ENCODE measurements at regions not wholly inside any gene's neighbourhood (a gene's known extent, or its start where the extent isn't known, plus 50 kb on each side); places are given as distances from the start of the nearest gene placed in this dataset.

- TF ChIP-seq POLR2A (IDR thresholded peaks at IDR 0.05; ENCODE audit: low read depth, low read length): no peak
- FAIRE-seq (no peak), DNase-seq (ENCODE audit: insufficient read length, low spot score) (no peak)
Measured at GRCh38 chr13:111945086-111945485, 121.9 kb upstream of the SOX1 start.

DNA sequence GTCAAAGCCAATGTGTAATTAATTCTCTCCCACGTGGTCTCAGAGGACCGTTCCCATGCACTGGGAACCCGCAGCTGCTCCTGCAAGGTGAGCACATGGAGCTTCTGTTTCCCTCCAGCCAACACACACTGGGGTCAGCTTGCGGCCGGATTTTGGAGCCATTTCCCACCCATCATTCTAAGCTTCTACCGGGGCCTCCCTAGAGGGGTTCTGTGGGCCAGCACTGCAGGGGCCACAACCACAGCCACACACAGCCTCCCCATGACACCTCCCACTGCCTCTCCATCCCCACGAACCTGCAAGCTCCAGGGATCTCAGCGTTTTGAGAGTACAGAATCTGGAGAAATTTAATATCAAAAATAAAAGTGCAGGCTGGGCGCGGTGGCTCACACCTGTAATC, 120.7 kb upstream of the SOX1 start:
- FAIRE-seq (no peak), DNase-seq (ENCODE audit: insufficient read length, low spot score) (no peak)
- no peak for TF ChIP-seq POLR2A (IDR thresholded peaks at IDR 0.05; ENCODE audit: low read depth, low read length)

GRCh38 chr13:111947026-111947810, 119.7 kb upstream of the SOX1 start:
- no peak for FAIRE-seq
- no peak for DNase-seq (ENCODE audit: insufficient read length, low spot score)
- TF ChIP-seq POLR2A (IDR thresholded peaks at IDR 0.05; ENCODE audit: low read depth, low read length): no peak

DNA sequence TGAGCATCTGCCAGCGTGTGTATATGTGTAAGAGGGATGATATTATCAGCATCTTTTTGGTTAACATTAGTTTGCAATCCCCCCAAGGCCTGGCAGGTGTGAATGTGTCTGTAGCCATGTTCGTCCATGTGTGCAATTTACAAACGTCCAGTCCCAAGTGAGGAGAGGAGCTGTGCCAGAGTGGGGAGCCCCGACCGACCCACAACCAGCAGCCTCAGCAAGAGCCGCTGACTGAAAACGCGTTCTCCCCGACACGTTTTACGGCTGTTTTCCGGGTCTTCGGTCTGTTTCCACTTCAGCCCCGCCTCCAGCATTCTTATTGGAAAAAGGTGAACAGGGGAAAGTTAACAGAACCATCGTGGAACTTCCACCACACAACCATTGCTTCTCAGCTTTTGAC, 119.1 kb upstream of the SOX1 start:
- FAIRE-seq (no peak), DNase-seq (ENCODE audit: insufficient read length, low spot score) (no peak)
- no peak for TF ChIP-seq POLR2A (IDR thresholded peaks at IDR 0.05; ENCODE audit: low read depth, low read length)

DNA sequence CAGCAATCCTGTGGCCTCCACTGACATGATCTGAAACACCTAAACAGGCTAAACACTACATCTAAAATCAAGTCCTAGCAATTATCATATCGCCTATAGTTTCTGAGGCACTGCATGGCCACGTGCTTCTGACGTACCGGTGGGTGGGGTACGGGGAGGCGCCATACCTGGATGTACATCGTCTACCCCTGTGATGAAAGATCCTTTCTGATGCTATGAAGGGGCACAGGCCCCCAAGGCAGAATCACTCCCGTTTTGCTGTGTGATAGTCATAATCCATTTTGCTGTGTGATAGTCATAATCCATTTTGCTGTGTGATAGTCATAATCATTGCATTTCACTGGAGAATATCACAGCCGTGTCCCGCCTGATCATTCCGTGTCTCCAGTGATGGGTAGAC, 118.7 kb upstream of the SOX1 start:
- no peak for TF ChIP-seq POLR2A (IDR thresholded peaks at IDR 0.05; ENCODE audit: low read depth, low read length)
- no peak for FAIRE-seq
- DNase-seq (ENCODE audit: insufficient read length, low spot score): no peak

- no peak for FAIRE-seq
- no peak for TF ChIP-seq POLR2A (IDR thresholded peaks at IDR 0.05; ENCODE audit: low read depth, low read length)
- no peak for DNase-seq (ENCODE audit: insufficient read length, low spot score)
Measured at GRCh38 chr13:111948811-111949210, 118.1 kb upstream of the SOX1 start.

DNA sequence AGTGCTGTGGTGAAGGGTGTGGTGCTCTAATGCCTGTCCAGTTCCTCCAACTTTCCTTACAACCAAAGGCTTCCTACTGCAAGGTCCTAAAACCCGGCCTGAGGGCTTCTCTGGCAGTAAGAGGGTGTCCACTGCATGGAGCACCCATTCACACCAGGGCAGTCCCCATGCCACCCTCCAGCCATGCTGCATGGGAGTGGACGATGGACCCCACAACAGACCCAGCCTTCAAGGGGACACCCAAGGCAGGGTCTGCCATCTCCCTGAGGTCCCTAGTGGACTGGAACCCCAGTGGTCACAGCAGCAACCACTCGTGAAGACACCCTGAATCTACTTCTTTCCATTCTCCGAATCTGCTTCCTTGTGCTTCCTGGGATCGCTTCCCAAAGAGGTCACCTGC, 117.6 kb upstream of the SOX1 start:
- DNase-seq (ENCODE audit: insufficient read length, low spot score): no peak
- no peak for FAIRE-seq
- TF ChIP-seq POLR2A (IDR thresholded peaks at IDR 0.05; ENCODE audit: low read depth, low read length): no peak

GRCh38 chr13:111950697-111951096, 116.3 kb upstream of the SOX1 start:
- no peak for FAIRE-seq

GRCh38 chr13:111952032-111952431, 114.9 kb upstream of the SOX1 start:
- FAIRE-seq (no peak), DNase-seq (ENCODE audit: insufficient read length, low spot score) (no peak)
- TF ChIP-seq POLR2A (IDR thresholded peaks at IDR 0.05; ENCODE audit: low read depth, low read length): no peak

More at GRCh38 chr13:111950697-111951096, 116.3 kb upstream of the SOX1 start:
- TF ChIP-seq POLR2A (IDR thresholded peaks at IDR 0.05; ENCODE audit: low read depth, low read length): no peak
- no peak for DNase-seq (ENCODE audit: insufficient read length, low spot score)

DNA sequence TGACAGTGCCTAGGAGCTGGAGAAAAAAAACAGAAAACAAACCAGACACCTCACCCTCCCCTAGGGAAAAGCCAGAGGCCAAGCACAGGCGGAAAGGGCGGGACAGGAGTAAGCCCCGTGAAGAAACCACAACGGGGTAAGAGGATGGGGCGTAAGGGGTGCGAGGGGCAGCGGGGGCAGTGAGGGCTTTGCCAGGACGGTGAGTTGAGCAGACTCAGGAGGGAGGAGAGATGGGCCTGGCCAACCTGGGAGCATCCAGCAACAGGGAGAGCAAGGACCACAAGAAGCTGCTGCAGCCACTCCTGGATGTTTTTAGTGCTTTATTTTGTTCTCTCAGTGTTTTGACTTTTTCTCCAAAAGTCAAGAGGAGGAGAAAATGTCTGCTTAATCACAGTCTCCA, 114.1 kb upstream of the SOX1 start:
- no peak for TF ChIP-seq POLR2A (IDR thresholded peaks at IDR 0.05; ENCODE audit: low read depth, low read length)
- FAIRE-seq (no peak), DNase-seq (ENCODE audit: insufficient read length, low spot score) (no peak)

- DNase-seq (ENCODE audit: insufficient read length, low spot score) (no peak), FAIRE-seq (no peak)
- no peak for TF ChIP-seq POLR2A (IDR thresholded peaks at IDR 0.05; ENCODE audit: low read depth, low read length)
Measured at GRCh38 chr13:111953546-111954178, 113.3 kb upstream of the SOX1 start.

GRCh38 chr13:111954661-111955411, 112.1 kb upstream of the SOX1 start:
- FAIRE-seq (no peak), DNase-seq (ENCODE audit: insufficient read length, low spot score) (no peak)
- TF ChIP-seq POLR2A (IDR thresholded peaks at IDR 0.05; ENCODE audit: low read depth, low read length): no peak

DNA sequence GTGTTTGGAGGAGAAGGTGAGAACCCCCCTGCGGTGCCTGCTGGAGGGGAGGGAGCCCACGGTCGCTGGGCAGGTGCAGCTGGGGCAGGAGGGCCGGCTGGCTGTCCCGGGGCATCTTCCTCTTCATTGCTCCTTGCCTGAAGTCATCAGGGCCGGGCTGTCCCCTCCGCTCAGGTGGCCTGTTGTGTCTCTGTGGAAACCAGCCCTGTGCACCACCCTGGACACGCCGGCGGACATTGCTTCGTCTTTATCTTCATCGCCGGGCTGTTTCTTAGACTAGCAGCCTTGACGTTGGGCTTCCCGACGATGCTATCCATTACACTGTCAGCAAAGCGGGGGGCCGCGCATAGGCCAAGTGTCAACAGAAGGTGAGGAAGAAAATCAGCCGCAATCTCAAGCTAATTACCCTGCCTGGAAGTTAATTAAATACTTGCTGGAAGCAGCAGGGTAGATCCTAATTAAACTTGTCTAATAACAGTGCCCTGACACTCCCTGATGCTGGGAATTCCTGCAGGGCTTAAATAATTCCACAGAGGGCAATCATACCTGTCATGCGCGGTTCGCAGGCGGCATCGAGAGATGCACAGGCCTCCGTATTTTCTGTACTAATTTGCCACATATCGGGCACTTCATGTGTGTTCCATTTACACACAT, 111.4 kb upstream of the SOX1 start:
- FAIRE-seq: no peak
- no peak for TF ChIP-seq POLR2A (IDR thresholded peaks at IDR 0.05; ENCODE audit: low read depth, low read length)

More for the DNA sequence above, 111.4 kb upstream of the SOX1 start:
- no peak for DNase-seq (ENCODE audit: insufficient read length, low spot score)

All from H54 (cell line).